Coronary artery (tissue), 2 donors: ENCODE measurements at regions not wholly inside any gene's neighbourhood (a gene's known extent, or its start where the extent isn't known, plus 50 kb on each side); places are given as distances from the start of the nearest gene placed in this dataset.

ENCODE experiments used
- DNase-seq: peaks from one replicate; pipeline ENCODE4 v3.0.0-alpha.2; 2017; ENCODE audit warnings: low spot score
- H3K27ac ChIP-seq, 2 donors: fragments of 200-600 bp; sonication (generic); one replicate each; pipeline ENCODE4 v1.5.1; 2016 to 2019
- H3K4me3 ChIP-seq: fragments of 200-600 bp; sonication (generic); 2 replicates; pipeline ENCODE4 v1.5.1; 2016; ENCODE audit warnings: mild to moderate bottlenecking, moderate library complexity
- TF ChIP-seq, protein P1 (sequence below): fragments of 200-600 bp; sonication (generic); IDR thresholded peaks from one replicate; pipeline ENCODE4 v1.5.1; 2019; ENCODE audit warnings: antibody characterized with exemption

DNA sequence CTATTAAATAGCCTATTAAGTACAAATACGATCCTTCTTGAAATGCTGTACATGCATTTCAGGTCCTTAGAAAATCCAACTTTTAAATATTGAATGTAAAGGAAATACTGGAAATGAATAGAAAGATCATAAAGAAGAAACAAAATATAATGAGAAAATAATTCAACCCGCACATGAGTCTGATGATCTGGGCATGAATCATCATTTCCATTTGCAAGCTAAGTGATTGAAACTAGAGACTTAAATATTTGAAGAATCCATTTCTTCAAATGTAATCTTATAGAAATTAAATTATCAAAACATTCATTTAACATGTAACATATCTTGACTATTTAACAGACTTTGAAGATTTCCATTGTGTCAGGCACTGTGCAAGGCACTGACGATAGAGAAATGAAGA lies 977.0 kb downstream of the TFAP2A start:
- H3K4me3 ChIP-seq = no peak overlapping the region
- TF ChIP-seq, protein P1, sequence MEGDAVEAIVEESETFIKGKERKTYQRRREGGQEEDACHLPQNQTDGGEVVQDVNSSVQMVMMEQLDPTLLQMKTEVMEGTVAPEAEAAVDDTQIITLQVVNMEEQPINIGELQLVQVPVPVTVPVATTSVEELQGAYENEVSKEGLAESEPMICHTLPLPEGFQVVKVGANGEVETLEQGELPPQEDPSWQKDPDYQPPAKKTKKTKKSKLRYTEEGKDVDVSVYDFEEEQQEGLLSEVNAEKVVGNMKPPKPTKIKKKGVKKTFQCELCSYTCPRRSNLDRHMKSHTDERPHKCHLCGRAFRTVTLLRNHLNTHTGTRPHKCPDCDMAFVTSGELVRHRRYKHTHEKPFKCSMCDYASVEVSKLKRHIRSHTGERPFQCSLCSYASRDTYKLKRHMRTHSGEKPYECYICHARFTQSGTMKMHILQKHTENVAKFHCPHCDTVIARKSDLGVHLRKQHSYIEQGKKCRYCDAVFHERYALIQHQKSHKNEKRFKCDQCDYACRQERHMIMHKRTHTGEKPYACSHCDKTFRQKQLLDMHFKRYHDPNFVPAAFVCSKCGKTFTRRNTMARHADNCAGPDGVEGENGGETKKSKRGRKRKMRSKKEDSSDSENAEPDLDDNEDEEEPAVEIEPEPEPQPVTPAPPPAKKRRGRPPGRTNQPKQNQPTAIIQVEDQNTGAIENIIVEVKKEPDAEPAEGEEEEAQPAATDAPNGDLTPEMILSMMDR = no peak
- no peak overlapping the region for H3K27ac ChIP-seq
- DNase-seq = no peak

DNA sequence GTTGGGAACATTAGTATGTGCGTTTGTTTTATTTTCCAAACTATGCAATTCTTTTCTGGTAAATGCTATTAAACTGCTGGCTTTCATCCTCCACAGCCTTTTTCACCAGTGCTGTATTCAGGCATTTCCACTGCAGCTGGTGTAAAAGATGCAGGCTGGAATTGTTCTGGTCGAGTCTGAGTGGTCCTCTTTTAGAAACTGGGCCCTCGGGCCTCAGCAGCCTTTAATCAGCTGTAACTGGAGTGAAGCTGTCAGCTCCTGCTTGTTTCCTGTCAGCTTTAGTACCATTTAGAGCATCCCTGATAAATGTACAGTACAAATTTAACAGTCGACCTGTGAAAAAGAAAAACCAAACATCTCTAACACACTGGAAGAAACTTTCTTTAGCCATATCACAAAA lies 979.6 kb downstream of the TFAP2A start:
- Histone ChIP-seq H3K27ac (no peak overlapping the region), H3K4me3 (no peak overlapping the region)
- TF ChIP-seq, protein P1 = no peak
- no peak for DNase-seq

DNA sequence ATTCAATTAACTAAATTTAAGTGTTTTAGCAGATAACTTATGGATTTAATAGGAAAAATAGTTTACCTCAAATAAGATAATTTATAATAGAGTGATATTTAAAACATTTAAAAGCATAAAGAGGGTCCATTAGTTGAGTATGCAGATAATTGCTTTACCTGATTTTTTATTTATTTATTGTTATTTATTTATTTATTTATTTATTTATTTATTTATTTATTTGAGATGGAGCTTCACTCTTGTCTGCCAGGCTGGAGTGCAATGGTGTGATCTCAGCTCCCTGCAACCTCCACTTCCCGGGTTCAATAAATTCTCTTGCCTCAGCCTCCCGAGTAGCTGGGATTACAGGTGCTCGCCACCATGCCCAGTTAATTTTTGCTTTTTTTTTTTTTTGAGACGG lies 982.9 kb downstream of the TFAP2A start:
- DNase-seq = no peak
- Histone ChIP-seq H3K4me3 (no peak overlapping the region), H3K27ac (no peak overlapping the region)
- TF ChIP-seq, protein P1 = no peak

DNA sequence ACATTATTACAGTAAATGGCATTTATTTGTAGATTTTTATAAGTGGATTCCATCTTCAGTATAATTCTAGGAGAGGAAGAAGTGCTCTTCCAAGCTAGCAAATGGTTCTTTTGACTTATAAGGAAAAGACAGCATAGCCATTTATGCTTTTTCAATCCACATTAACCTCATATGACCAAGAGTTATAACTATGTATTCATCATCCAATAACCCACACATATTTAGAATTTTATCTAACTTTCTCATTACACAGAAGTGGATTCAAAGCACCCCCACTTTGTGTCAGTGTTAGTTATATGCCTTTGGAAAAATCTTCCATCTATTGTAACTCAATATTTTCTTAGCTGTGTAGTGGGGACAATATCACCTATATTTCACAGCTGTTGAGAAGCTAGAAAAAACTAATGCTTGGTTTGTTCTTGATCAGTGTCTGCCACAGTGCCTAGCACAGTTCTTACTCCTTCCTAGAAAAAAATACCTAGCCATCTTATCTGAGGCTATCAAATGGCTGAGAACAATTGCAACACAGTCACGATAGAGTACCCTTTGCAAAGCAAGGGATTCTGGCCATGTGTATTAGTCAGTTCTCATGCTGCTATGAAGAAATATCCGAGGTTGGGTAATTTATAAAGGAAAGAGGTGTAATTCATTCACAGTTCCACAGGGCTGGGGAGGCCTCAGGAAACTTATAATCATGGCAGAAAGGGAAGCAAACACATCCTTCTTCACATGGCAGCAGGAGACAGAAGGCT lies 986.3 kb downstream of the TFAP2A start:
- DNase-seq = no peak
- TF ChIP-seq, protein P1 = no peak
- Histone ChIP-seq H3K27ac (no peak overlapping the region), H3K4me3 (no peak overlapping the region)

DNA sequence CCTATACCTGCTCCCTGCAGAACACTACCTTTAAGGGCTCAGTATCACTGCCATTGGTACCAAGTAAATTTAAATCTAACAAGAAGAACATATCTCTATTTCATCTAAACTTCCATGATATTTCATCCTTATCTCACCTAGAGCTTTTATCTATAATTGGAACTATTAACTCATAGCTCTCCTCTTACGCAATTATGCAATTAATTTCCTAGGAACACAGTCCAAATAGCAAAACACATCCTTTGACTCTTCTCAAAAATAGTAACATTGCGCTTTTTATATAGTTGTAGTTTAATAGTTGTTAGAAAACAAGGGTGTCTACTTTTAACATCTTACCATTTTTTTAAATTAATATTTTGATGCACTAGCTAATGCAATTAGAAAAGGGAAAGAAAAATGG lies 986.8 kb upstream of the SLC35B3 start:
- Histone ChIP-seq H3K27ac (no peak overlapping the region), H3K4me3 (no peak overlapping the region)
- TF ChIP-seq, protein P1 = no peak
- DNase-seq = no peak

DNA sequence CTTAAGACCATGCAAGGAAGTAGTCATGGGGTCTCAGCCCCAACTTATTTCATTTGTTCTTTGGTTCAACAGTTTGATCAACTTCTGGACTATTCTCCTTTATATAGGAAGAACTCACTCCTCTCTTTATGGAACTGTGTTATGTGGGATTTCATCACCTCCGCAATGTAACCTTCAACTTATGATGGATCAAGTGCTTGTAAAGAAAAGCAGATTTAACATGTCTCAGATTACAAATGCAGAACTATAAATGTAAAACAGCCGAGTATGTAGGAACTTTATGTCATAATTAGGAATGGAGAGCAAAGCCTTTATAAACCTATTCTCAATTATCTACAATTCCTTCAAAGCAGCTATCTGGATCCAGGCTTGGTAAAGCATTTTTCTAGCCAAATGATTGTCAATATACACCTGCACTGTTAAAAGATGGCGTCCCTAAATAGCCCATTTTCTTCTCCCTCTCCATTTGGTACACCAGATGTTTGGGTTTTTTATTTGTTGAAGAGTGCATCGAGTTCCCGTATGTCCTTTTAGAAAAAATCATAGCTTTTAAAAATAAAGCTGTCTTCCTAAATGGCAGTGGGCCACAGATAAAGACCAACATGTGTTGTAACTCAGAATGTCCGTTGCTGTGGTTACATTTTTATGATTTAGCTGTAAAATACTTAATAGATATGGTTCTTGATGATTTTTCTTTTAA lies 985.1 kb upstream of the SLC35B3 start:
- no peak for DNase-seq
- Histone ChIP-seq H3K4me3 (no peak overlapping the region), H3K27ac (no peak overlapping the region)
- TF ChIP-seq, protein P1 = no peak

DNA sequence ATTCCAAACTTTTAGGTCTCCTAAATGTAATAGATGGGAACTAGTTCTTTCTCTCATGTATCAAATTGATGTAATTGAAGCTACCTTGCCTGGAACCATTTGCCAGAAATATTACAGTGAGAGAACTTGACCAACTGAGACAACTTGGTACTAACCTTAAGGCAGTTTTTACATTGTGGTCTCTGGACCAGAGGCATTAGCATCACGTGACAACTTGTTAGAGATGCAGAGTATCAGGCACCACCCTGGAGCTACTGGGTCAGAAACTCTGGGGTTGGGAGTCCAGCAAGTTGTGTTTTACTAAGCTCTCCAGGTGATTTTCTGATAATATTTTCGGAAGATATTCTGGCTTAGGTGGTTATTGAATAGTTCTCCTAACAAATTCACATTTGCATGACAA lies 982.1 kb upstream of the SLC35B3 start:
- no peak overlapping the region for H3K4me3 ChIP-seq
- H3K27ac ChIP-seq = no peak overlapping the region
- TF ChIP-seq, protein P1 = no peak
- no peak for DNase-seq
